OCI-M2 (cell line): ENCODE measurements at regions not wholly inside any gene's neighbourhood (a gene's known extent, or its start where the extent isn't known, plus 50 kb on each side); places are given as distances from the start of the nearest gene placed in this dataset.
"Not testable (repeated sequence)": the region's sequence is repeated elsewhere in the genome, so short reads cannot be mapped to it uniquely, and the experiment has no call there.

Source experiments
- DNase-seq: peaks from one replicate; lab custom pipeline; 2025; ENCODE audit not compliant: unreplicated experiment; lab: John Stamatoyannopoulos, UW

DNA sequence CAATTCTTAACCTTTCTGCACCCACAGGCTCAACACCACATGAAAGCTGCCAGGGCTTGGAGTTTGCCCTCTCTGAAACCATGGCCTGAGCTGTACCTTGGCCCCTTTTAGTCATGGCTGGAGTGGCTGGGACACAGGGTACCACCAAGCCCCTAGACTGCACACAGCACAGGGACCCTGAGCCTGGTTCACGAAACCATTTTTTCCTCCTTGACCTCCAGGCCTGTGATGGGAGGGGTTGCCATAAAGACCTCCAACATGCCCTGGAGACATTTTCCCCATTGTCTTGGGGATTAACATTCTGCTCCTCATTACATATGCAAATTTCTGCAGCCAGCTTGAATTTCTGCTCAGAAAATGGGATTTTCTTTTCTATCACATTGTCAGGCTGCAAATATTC, 113.4 kb downstream of the XPNPEP1 start:
- not testable (repeated sequence) for DNase-seq

GRCh38 chr10:109801191-109801590, 122.1 kb downstream of the XPNPEP1 start:
- not testable (repeated sequence) for DNase-seq

- DNase-seq, result no peak
Observed at GRCh38 chr10:109790647-109791046, 132.7 kb downstream of the XPNPEP1 start.

DNA sequence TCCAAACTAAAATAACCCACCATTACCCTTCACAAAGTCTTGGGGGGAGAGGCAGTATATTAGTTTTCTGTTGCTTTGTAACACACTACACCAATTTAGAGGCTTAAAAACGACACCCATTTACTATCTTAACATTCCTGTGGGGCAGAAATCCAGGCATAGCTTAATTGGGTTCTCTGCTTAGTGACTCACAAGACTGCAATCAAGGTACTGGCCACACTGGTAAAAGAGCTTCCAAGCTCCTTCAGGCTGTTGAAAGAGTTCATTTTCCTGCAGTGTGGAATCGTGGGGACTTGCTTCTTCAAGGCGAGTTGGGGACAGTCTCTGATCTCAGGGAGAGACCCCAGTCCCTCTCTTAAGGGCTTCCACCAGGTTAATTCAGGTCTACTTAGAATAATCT, 139.1 kb downstream of the XPNPEP1 start:
- no peak for DNase-seq

- DNase-seq, result no peak
Observed at GRCh38 chr10:109783286-109783685, 140.0 kb downstream of the XPNPEP1 start.

DNA sequence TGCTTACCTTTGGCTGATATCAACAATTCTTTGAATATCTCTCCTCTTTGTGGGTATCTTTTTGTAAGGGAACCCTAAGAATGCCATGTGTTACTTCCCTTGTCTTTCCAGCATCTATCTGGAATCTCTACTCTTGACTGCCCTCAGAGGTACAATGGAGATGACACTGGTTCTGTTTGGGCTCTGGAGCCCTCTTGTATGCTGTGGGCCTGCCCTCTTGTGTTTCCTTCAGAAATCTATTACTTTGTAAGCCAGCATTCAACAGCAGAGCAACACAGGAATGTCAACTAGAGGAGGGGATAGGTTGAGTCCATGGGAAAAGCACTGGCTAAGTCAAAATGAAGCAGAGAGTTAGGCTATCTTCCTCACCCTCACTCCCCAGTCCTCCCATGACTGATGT, 142.3 kb downstream of the XPNPEP1 start:
- no peak for DNase-seq

- no peak for DNase-seq
Observed at GRCh38 chr10:109778993-109779392, 144.3 kb downstream of the XPNPEP1 start.

DNA sequence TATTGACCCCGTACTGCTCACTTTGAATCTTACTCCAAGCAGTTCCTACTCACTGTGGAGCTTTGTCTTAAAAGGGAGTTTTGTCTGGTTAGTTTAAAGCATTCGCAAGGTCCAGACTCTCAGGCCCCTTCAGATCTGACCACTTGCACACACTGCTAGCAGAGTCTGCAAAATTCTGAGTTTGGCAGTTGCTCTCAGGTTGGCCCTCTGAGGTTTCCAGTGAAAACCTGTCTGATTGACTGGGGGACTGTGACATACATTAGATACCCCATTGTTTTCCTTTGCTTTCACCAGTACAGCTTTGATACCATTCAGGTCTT, 149.2 kb downstream of the XPNPEP1 start:
- DNase-seq, result no peak

GRCh38 chr10:109773288-109774120, 149.8 kb downstream of the XPNPEP1 start:
- no peak for DNase-seq

DNA sequence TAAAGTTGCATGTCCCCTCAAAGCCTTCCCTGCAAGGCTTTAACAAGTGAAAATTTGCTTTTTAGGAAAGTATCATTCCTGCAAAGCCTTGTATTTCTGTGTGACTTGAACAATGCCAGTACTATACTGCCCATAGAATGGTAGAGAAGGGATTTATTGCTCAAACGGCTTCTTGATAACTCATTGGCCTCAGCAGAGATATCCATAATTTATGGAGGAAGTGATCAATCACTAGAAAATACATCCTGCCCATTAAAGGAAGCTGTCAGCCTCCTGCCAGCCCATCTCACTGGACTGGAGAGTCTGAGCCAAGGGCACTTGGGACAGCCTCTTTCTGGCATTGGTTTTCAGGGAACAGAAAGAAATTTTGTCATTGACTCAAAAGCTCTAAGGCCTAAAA, 152.6 kb downstream of the XPNPEP1 start:
- no peak for DNase-seq

DNA sequence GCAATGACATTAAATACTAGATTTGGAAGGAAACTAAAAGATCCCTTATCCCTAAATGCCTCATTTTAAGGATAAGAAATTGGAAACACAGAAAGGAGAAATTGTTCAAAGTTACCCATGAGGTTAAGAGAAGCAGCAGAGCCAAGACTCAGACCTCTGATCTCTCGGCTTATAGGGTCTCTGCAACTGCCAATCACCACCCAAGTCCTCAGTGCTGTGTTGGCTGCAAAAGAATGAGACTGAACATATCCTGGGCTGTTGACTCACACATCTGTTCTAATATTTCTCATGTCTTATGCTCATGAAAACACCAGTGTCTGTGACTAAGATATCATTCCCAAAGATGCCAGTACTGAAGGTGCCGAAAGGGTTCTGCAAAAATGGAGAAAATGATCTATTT, 153.3 kb downstream of the XPNPEP1 start:
- no peak for DNase-seq

DNA sequence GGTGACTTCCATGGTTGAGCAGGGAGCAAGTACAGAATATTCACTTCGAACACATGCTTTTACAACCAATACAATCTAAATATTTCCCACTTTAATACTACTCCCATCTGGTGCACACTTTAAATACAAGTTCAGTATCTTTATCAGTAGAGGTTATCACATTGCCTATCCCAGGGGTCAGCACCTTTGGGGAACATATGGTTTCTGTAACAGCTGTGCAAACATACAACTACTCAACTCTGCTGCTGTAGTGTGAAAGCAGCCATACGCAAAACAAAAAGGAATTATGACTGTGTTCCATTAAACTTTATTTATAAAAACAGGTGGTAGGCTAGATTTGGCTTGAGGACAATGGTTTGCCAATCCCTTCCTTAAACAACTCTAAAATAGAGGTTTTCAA, 157.5 kb downstream of the XPNPEP1 start:
- DNase-seq, result no peak

DNA sequence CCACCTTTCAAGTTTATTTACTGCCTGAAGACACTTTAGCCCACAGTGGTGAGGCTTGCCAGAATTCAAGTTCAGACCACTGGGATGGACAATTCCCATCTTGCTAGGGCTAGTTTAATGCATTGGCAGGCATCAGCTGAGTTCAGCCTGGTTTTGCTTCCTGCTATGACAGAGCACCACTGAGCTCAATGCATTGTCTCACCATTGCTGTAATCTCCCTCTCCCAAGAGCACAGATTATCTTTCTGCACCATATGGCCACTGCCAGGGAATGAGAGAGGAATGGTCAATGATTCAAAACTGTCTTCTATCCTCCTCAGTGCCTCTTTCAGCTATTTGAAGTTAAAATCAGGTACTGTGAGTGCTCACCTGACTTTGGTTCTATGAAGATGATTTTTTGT, 160.8 kb downstream of the XPNPEP1 start:
- no peak for DNase-seq

GRCh38 chr10:109757670-109758069, 165.6 kb downstream of the XPNPEP1 start:
- DNase-seq, result not testable (repeated sequence)

- DNase-seq, result no peak
Observed at GRCh38 chr10:109746861-109747260, 176.4 kb downstream of the XPNPEP1 start.

GRCh38 chr10:109744020-109744419, 179.3 kb downstream of the XPNPEP1 start:
- DNase-seq, result no peak

GRCh38 chr10:109743574-109743973, 179.7 kb downstream of the XPNPEP1 start:
- no peak for DNase-seq

DNA sequence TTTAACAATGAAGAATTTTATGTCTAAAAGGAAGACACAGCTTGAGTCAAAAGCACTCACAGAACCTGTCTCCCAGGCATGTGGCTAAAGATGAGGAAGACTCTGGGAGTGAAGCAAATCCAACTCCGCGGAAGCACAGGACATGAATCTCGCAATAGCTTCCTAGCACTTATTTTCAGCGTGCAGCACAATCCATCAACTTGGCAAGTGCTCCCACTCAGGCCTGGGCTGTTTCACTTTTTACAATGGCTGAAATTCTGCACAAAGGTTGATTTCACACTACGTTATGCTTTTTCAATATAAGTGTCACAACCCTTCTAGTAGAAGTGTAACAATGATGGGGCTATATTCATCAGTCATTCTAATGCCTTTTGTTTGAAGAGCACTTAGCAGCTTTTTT, 180.2 kb downstream of the XPNPEP1 start:
- DNase-seq, result no peak

DNA sequence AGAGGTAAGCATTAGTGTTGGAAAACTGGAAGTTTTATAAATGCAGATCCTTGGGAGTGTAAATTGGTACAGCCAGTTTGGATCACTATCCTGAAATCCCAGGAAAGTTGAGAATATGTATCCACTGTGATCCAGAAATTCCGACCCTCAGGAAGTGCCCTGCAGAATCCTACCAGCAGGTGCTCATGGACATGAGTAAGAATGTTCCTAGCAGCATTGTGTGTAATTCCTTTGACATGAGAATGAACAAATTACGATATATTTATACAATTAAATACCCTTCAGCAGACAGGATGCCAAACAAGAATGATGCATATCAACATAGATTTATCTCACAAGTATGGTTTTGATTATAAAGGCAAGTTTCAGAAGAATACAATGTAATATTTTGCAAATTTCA, 181.6 kb downstream of the XPNPEP1 start:
- no peak for DNase-seq

DNA sequence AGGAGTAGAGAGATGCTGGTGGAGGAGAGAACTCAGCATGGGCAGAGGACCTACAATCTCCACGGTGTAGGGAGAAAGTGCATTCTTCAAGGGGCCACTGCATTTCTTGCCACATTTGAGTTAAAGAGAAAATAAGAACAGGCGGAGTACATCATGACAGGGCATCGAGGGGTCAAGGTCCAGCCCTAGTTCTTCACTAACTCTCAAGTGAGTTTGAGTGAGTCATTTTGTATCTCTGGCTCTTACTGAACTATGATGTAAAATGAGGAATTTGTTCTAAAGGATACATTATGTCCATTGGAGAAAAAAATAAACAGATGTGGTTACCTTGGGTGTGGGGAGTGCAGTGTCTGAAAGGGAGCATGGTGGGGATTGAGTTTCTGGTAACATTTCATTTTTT, 182.9 kb downstream of the XPNPEP1 start:
- no peak for DNase-seq

DNA sequence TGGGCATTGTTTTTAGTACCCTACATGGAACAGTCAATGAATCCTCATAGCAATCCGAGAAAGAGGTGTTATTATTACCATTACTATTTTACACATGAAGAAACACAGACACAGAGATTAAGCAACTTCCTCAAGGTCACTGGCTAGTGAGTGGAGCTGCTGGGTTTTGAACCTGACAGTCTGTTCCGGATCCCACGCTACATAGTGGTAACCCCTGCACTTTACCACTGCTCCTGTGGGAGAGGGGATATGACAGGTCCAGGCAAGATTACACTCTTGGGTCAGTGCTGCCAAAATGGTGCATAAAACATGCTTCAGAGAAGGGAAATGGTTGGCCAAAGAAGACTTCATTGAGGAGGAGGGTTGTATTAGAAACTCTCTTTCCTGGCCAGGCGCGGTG, 185.7 kb downstream of the XPNPEP1 start:
- DNase-seq, result no peak

DNA sequence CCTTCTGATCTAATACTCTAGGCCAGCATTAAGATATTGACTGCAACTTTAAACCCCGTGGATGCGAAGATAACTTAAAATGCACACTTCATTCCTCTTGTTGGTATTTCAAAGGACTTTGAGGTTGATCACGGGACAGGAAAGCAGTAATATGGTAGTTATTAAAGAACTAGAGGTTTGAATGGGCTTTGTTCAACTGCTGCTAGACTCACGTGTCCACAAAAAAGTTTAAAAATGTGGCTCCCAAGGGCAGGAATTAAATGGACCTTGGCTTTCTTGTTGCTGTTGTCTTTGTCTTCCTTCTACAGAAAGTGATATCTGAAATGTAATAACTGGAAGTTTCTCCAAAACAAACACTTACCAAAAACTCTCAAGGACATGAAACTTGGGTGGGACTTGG, 186.3 kb downstream of the XPNPEP1 start:
- DNase-seq, result no peak

- DNase-seq, result no peak
Observed at GRCh38 chr10:109735776-109736175, 187.5 kb downstream of the XPNPEP1 start.
